ENCODE measurements at regions not wholly inside any gene's neighbourhood (a gene's known extent, or its start where the extent isn't known, plus 50 kb on each side); places are given as distances from the start of the nearest gene placed in this dataset.

GRCh38 chr10:108608860-108609259 lies 1314.5 kb downstream of the XPNPEP1 start:
- TF ChIP-seq CTCF (conservative IDR thresholded peaks at IDR 0.05; ENCODE audit: low read length) (no peak), EZH2phosphoT487 (IDR thresholded peaks at IDR 0.05; ENCODE audit: borderline replicate concordance, low read depth, low read length) (no peak)

Data from OCI-LY7 (cell line).